Type B pancreatic cell (in vitro differentiated cells): ENCODE measurements at regions not wholly inside any gene's neighbourhood (a gene's known extent, or its start where the extent isn't known, plus 50 kb on each side); places are given as distances from the start of the nearest gene placed in this dataset.

Experiments used
- DNase-seq: peaks from one replicate; pipeline ENCODE4 v3.0.0; 2021; ENCODE audit warnings: mixed read lengths; ENCODE audit not compliant: unreplicated experiment; ENCODE audit errors: extremely low spot score
- H3K27ac Mint-ChIP-seq: 2 replicates; pipeline ENCODE4 v1.8.0; 2021; ENCODE audit warnings: mild to moderate bottlenecking, mixed read lengths
- H3K27me3 Mint-ChIP-seq: 2 replicates; pipeline ENCODE4 v1.8.0; 2021; ENCODE audit warnings: mixed read lengths
- H3K36me3 Mint-ChIP-seq: 2 replicates; pipeline ENCODE4 v1.8.0; 2021; ENCODE audit warnings: mixed read lengths
- H3K4me1 Mint-ChIP-seq: one replicate; pipeline ENCODE4 v1.8.0; 2021; ENCODE audit warnings: mixed read lengths; ENCODE audit not compliant: unreplicated experiment
- H3K4me3 Mint-ChIP-seq: 2 replicates; pipeline ENCODE4 v1.8.0; 2021; ENCODE audit warnings: mild to moderate bottlenecking, mixed read lengths
- H3K9me3 Mint-ChIP-seq: 2 replicates; pipeline ENCODE4 v1.8.0; 2021; ENCODE audit warnings: mixed read lengths
- CTCF ChIP-seq: fragments of 200-600 bp; sonication (generic); conservative IDR thresholded peaks from 2 replicates; pipeline ENCODE4 v1.5.0; 2021; ENCODE audit warnings: antibody characterized with exemption, mild to moderate bottlenecking

GRCh38 chr21:36554411-36555157 is 74.7 kb upstream of the CLDN14 start:
- Mint-ChIP-seq H3K27me3 (peaks cover 23% of the 10 kb centered on the region), H3K4me1 (peaks cover 23% of the 10 kb centered on the region), H3K27ac (no peak overlapping the region), H3K9me3 (no peaks in the 10 kb centered on the region), H3K4me3 (no peak overlapping the region), H3K36me3 (no peaks in the 10 kb centered on the region)
- DNase-seq: peak; percentile 40
- no peak for TF ChIP-seq CTCF

- H3K9me3 Mint-ChIP-seq: no peaks in the 10 kb centered on the region
- no peak overlapping the region for H3K4me3 Mint-ChIP-seq
- H3K36me3 Mint-ChIP-seq: no peaks in the 10 kb centered on the region
- peaks cover 19% of the 10 kb centered on the region for H3K4me1 Mint-ChIP-seq
- DNase-seq: peak; percentile 20
- H3K27ac Mint-ChIP-seq: no peak overlapping the region
- H3K27me3 Mint-ChIP-seq: peaks cover 19% of the 10 kb centered on the region
- no peak for TF ChIP-seq CTCF
Observed at GRCh38 chr21:36555199-36555800, 75.4 kb upstream of the CLDN14 start.

- Mint-ChIP-seq H3K36me3 (no peaks in the 10 kb centered on the region), H3K4me3 (no peak overlapping the region), H3K27me3 (peaks cover 18% of the 10 kb centered on the region), H3K27ac (no peak overlapping the region), H3K4me1 (peaks cover 5% of the 10 kb centered on the region), H3K9me3 (no peaks in the 10 kb centered on the region)
- DNase-seq: no peak
- TF ChIP-seq CTCF: no peak
Observed at GRCh38 chr21:36557316-36557715, 77.4 kb upstream of the CLDN14 start.

- no peak overlapping the region for H3K27ac Mint-ChIP-seq
- peaks cover 4% of the 10 kb centered on the region for H3K4me1 Mint-ChIP-seq
- H3K9me3 Mint-ChIP-seq: peaks cover 5% of the 10 kb centered on the region
- peak; percentile 55 for DNase-seq
- H3K27me3 Mint-ChIP-seq: peaks cover 17% of the 10 kb centered on the region
- no peak for TF ChIP-seq CTCF
- no peak overlapping the region for H3K4me3 Mint-ChIP-seq
- H3K36me3 Mint-ChIP-seq: no peaks in the 10 kb centered on the region
Observed at GRCh38 chr21:36560933-36561575, 81.1 kb upstream of the CLDN14 start.

- no peak for TF ChIP-seq CTCF
- Mint-ChIP-seq H3K27ac (no peak overlapping the region), H3K9me3 (peaks cover 5% of the 10 kb centered on the region), H3K27me3 (peaks cover 18% of the 10 kb centered on the region), H3K4me1 (peaks cover 22% of the 10 kb centered on the region), H3K4me3 (no peak overlapping the region), H3K36me3 (no peaks in the 10 kb centered on the region)
- peak; percentile 6 for DNase-seq
Observed at GRCh38 chr21:36563341-36563926, 83.5 kb upstream of the CLDN14 start.
